ENCODE measurements at regions not wholly inside any gene's neighbourhood (a gene's known extent, or its start where the extent isn't known, plus 50 kb on each side); places are given as distances from the start of the nearest gene placed in this dataset.

DNA sequence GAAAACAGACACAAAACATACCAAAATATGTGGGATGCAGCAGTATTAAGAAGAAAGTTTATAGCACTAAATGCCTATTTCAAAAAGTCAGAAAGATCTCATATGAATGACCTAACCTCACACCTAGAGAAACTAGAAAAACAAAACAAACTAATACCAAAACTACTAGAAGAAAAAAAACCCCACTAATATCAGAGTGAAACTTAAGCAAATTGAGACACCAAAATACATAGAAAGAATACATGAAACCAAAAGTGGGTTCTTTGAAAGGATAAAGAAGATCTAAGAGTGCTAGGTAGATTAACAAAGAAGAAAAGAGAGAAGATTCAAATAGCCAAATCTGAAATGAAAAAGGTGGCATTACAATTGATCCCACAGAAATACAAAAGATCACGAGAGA is 494.1 kb downstream of the SH2D4B start:
- Histone ChIP-seq H2BK15ac (ENCODE audit: low read length) (no peak overlapping the region), H3K79me1 (ENCODE audit: low read depth, low read length) (no peaks in the 10 kb centered on the region), H3K4me3 (ENCODE audit: extremely low read depth in 1 of 4, insufficient read depth in 2 of 4, low read depth in 3 of 4, low read length in 4 of 4) (no peak overlapping the region), H3K56ac (replicated peaks; ENCODE audit: insufficient read length, low read depth, low read length) (no peak overlapping the region), H4K20me1 (replicated peaks in 1 of 2; ENCODE audit: control insufficient read depth in 1 of 2, insufficient read depth in 2 of 2, low read length in 2 of 2) (no peaks in the 10 kb centered on the region), H3K23me2 (ENCODE audit: low read depth, low read length) (no peaks in the 10 kb centered on the region), H4K8ac (ENCODE audit: extremely low read depth, insufficient read depth, low read length) (no peak overlapping the region), H3K4me1 (replicated peaks in 1 of 4; ENCODE audit: control insufficient read depth in 3 of 4, insufficient read depth in 4 of 4, low read length in 3 of 4) (no peaks in the 10 kb centered on the region), H2BK20ac (ENCODE audit: low read length) (no peak overlapping the region), H3K14ac (ENCODE audit: insufficient read length) (no peak overlapping the region), H3K27me3 (replicated peaks in 1 of 4; ENCODE audit: control insufficient read depth in 3 of 4, extremely low read depth in 1 of 4, insufficient read depth in 3 of 4, low read length in 3 of 4) (no peaks in the 10 kb centered on the region; a peak in 1 of 7 replicates), H3K27ac (ENCODE audit: low read depth, low read length) (no peak overlapping the region), H3K36me3 (ENCODE audit: control insufficient read depth in 2 of 4, insufficient read depth in 4 of 4, low read length in 3 of 4) (no peaks in the 10 kb centered on the region), H3K9me3 (ENCODE audit: insufficient read depth in 2 of 2, low read depth in 1 of 2, low read length in 1 of 2) (peaks cover 0 to 4% of the 10 kb centered on the region in 2 experiments; a peak in 1 of 4 replicates), H3K9ac (replicated peaks in 1 of 4; ENCODE audit: extremely low read depth in 1 of 4, low read depth in 3 of 4, low read length in 3 of 4) (no peak overlapping the region), H4K91ac (replicated peaks; ENCODE audit: insufficient read length, low read length) (no peak overlapping the region), H2AK5ac (ENCODE audit: low read depth, low read length) (no peak overlapping the region), H4K5ac (ENCODE audit: insufficient read length, low read depth, low read length) (no peak overlapping the region), H2BK120ac (replicated peaks; ENCODE audit: low read depth, low read length) (no peak overlapping the region), H3K4me2 (ENCODE audit: insufficient read depth in 1 of 2, low read depth in 2 of 2, low read length in 2 of 2) (no peak overlapping the region), H2AFZ (ENCODE audit: low read length) (no peak overlapping the region), H3K18ac (ENCODE audit: extremely low read depth, low read length) (no peak overlapping the region), H3K23ac (ENCODE audit: insufficient read length) (no peak overlapping the region), H3K79me2 (ENCODE audit: control insufficient read depth in 1 of 2, insufficient read depth in 2 of 2, low read length in 2 of 2) (no peaks in the 10 kb centered on the region), H2BK5ac (ENCODE audit: low read depth, low read length) (no peak overlapping the region), H3K4ac (replicated peaks; ENCODE audit: insufficient read length, low read depth, low read length) (no peak overlapping the region), H2BK12ac (ENCODE audit: low read depth, low read length) (no peak overlapping the region)
- WGBS, 2 experiments (ENCODE audit: extremely low coverage in 1 of 2, insufficient coverage in 1 of 2, insufficient read length in 1 of 2, insufficient replicate concordance in 2 of 2, low coverage in 1 of 2, low lambda C conversion rate in 2 of 2, missing lambda C conversion rate in 1 of 2) = 95% methylated on average over 1 of the region's 1 CpG; no CpG with 5 or more reads in 1 of the 2 experiments
- POLR2A ChIA-PET (ENCODE audit: partially characterized antibody) = no interaction called here
- CTCF ChIA-PET (ENCODE audit: partially characterized antibody) = no interaction called here
- DNase-seq (ENCODE audit: low read depth in 1 of 2, low spot score in 2 of 2) (no peak), FAIRE-seq (no peak)
- TF ChIP-seq, protein P1, sequence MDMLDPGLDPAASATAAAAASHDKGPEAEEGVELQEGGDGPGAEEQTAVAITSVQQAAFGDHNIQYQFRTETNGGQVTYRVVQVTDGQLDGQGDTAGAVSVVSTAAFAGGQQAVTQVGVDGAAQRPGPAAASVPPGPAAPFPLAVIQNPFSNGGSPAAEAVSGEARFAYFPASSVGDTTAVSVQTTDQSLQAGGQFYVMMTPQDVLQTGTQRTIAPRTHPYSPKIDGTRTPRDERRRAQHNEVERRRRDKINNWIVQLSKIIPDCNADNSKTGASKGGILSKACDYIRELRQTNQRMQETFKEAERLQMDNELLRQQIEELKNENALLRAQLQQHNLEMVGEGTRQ (IDR thresholded peaks at IDR 0.05; ENCODE audit: low read length) = no peak
- TF ChIP-seq SAP30 (IDR thresholded peaks at IDR 0.05; ENCODE audit: insufficient read depth, insufficient replicate concordance, low read length) (no peak), NANOG (IDR thresholded peaks at IDR 0.05; ENCODE audit: insufficient read depth, low read depth, low read length, poor library complexity, severe bottlenecking) (no peak)
